Stimulated activated CD4-positive, alpha-beta T cell treated with anti-CD3 and anti-CD28 coated beads, Interleukin-12 subunit alpha, Interleukin-12 subunit beta, amount 100 ng/mL, for 48 hours (primary cell): ENCODE measurements at regions not wholly inside any gene's neighbourhood (a gene's known extent, or its start where the extent isn't known, plus 50 kb on each side); places are given as distances from the start of the nearest gene placed in this dataset.
"Not testable (repeated sequence)": the region's sequence is repeated elsewhere in the genome, so short reads cannot be mapped to it uniquely, and the experiment has no call there.

Experiments
- DNase-seq, 3 donors: peaks; one replicate each; pipeline ENCODE4 v3.0.0-alpha.2; 2020; ENCODE audit warnings: low read depth in 2 of 3, low spot score in 1 of 3

- no peak for DNase-seq
These were observed 58.4 kb upstream of the PPP1R12A start for GRCh38 chr12:79993106-79993862.

DNA sequence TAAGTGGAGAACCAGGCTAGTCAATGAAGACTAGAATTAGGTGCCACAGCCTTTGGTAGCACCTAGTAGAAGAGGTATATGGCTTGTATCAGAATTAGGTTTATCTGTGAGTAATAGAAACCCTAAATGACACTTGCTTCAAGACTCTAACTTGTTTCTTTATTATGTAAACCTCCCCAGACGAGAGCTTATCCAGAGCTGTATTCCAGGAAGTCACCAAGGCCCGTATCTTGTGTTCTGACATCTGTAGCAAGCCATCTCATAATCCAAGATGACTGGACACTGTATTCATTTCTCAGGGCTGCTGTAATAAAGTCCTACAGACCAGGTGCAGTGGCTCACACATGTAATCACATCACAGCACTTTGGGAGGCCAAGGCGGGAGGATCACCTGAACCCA lies 56.7 kb upstream of the PPP1R12A start:
- DNase-seq = no peak

DNA sequence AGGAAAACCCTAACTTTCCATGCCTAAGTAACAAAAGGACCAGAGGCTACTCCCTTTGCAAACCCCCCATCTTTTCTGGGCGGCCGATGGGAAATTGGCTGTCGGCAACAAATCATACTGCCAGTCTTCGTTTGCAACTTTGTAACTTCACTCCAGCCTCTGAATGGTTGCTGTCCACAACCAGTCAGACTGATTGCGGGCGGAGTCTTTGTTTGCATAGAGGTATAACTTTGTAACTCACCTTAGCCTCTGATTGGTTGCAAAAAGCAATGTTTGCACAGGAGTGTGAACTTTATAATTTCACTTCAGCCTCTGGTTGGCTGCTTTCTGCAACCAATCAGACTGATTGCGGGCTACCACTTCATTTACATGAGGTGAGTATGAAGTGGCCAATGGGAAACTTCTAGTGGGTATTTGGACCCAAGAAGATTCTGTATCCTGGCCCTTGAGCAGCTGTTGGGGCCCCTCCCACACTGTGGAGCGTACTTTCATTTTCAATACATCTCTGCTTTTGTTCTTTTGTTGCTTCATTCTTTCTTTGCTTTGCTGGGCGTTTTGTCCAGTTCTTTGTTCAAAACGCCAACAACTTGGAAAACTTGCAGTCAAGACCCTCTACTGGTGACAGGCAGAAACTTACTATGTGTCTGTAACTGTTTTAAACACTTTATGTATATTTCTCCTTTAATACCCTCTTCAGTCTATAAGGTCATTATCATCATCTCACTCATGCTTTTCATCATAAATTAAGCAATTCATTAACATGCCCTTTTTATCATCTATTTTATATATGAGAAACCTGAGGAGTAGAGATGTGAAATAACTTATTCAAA lies 55.8 kb upstream of the PPP1R12A start:
- DNase-seq = not testable (repeated sequence)

DNA sequence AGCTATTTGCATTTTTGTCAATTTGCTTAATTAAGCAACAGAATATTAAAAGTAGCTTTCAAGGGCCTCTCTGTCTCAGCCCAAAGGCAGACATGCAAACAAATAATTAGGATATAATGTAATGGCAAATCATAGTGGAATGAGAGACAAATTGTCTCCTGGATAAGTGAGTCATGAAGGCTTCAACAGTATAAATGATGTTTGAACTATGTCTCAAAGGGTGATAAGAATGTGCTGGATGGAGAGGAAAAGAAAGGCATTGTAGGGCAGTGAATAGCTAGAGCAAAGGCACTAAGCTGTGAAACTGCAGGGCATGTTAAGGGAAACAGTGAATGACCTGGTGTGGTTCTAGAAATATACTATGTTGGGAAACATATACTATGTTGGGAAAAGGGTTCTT lies 53.5 kb upstream of the PPP1R12A start:
- no peak for DNase-seq

DNA sequence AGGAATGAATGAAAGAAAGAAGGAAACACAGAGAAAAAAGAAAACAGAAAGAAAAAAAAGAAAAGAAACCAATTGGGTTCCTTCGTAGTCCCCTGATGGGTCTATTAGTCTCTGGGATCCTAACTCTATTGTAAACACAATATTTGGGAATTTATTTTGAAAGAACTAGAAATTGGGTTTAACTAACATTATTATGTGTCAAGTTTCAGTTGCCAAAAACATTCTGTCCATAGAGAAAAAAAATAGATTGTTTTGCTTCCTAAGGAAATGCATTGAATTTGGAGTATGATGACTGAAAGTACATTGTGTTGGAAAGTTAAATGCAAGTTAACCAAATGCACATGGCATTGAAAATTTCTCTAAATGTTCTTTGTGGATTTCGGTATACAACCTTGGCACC lies 52.8 kb upstream of the PPP1R12A start:
- DNase-seq = no peak
